ENCODE measurements at regions not wholly inside any gene's neighbourhood (a gene's known extent, or its start where the extent isn't known, plus 50 kb on each side); places are given as distances from the start of the nearest gene placed in this dataset.

GRCh38 chr3:157700405-157700804 is 197.2 kb upstream of the VEPH1 start:
- no peak for DNase-seq

GRCh38 chr3:157695586-157695985 is 192.4 kb upstream of the VEPH1 start:
- DNase-seq, result no peak

GRCh38 chr3:157695103-157695502 is 191.9 kb upstream of the VEPH1 start:
- DNase-seq, result no peak

- no peak for DNase-seq
Measured at GRCh38 chr3:157693762-157694161, 190.5 kb upstream of the VEPH1 start.

GRCh38 chr3:157692468-157692867 is 189.3 kb upstream of the VEPH1 start:
- DNase-seq, result no peak

- no peak for DNase-seq
Measured at GRCh38 chr3:157683668-157684067, 180.5 kb upstream of the VEPH1 start.

- DNase-seq, result no peak
Measured at GRCh38 chr3:157672061-157672460, 168.8 kb upstream of the VEPH1 start.

GRCh38 chr3:157671656-157672055 is 168.4 kb upstream of the VEPH1 start:
- no peak for DNase-seq

- peak; percentile 28 for DNase-seq
Measured at GRCh38 chr3:157669416-157669815, 166.2 kb upstream of the VEPH1 start.

- DNase-seq, result no peak
Measured at GRCh38 chr3:157667493-157667892, 164.3 kb upstream of the VEPH1 start.

- no peak for DNase-seq
Measured at GRCh38 chr3:157662171-157662570, 159.0 kb upstream of the VEPH1 start.

GRCh38 chr3:157660847-157661246 is 157.6 kb upstream of the VEPH1 start:
- no peak for DNase-seq

- DNase-seq, result no peak
Measured at GRCh38 chr3:157652366-157652765, 149.2 kb upstream of the VEPH1 start.

GRCh38 chr3:157650699-157651098 is 147.5 kb upstream of the VEPH1 start:
- DNase-seq, result no peak

GRCh38 chr3:157650172-157650571 is 147.0 kb upstream of the VEPH1 start:
- no peak for DNase-seq

- no peak for DNase-seq
Measured at GRCh38 chr3:157649511-157649910, 146.3 kb upstream of the VEPH1 start.

- no peak for DNase-seq
Measured at GRCh38 chr3:157647820-157648219, 144.6 kb upstream of the VEPH1 start.

- DNase-seq, result no peak
Measured at GRCh38 chr3:157639756-157640426, 136.7 kb upstream of the VEPH1 start.

GRCh38 chr3:157637866-157638265 is 134.7 kb upstream of the VEPH1 start:
- no peak for DNase-seq

- no peak for DNase-seq
Measured at GRCh38 chr3:157633241-157633640, 130.0 kb upstream of the VEPH1 start.

GRCh38 chr3:157632075-157632474 is 128.9 kb upstream of the VEPH1 start:
- no peak for DNase-seq

GRCh38 chr3:157631478-157631877 is 128.3 kb upstream of the VEPH1 start:
- peak; percentile 36 for DNase-seq

- DNase-seq, result no peak
Measured at GRCh38 chr3:157626817-157627216, 123.6 kb upstream of the VEPH1 start.

GRCh38 chr3:157624801-157625200 is 121.6 kb upstream of the VEPH1 start:
- no peak for DNase-seq

- DNase-seq, result no peak
Measured at GRCh38 chr3:157618886-157619285, 115.7 kb upstream of the VEPH1 start.

Measured in EL (cell line).